A549 (cell line): ENCODE measurements at regions not wholly inside any gene's neighbourhood (a gene's known extent, or its start where the extent isn't known, plus 50 kb on each side); places are given as distances from the start of the nearest gene placed in this dataset.

Source experiments
- ATAC-seq, 2 experiments: fragments of 200-7000 bp in 1 of 2; fragments of >200 bp in 1 of 2; cut with Nextera tagmentation in 1 of 2; cut with Tn5 transposase in 1 of 2; 3 replicates each; pipeline versions ENCODE4 v1.8.0 to v1.9.1; 2018 to 2020; ENCODE audit warnings: mild to moderate bottlenecking in 1 of 2, moderate library complexity in 1 of 2
- CTCF ChIA-PET: fragments of 300-600 bp; sonication (Branson Sonifier 250); formaldehyde crosslinking; extraction: SDS; loops from one replicate; lab custom pipeline; 2021; ENCODE audit warnings: antibody characterized with exemption, inconsistent platforms; lab: Yijun Ruan, JAX
- POLR2A ChIA-PET: fragments of 350-600 bp; formaldehyde crosslinking; extraction: SDS; loops from one replicate; lab custom pipeline; 2021; ENCODE audit warnings: antibody characterized with exemption, inconsistent platforms; lab: Yijun Ruan, JAX
- DNase-seq, 2 experiments: peaks; one replicate each; pipeline versions ENCODE4 v3.0.0 to v3.0.0-alpha.2; 2011 to 2016; ENCODE audit warnings: low read depth in 1 of 2, low spot score in 1 of 2
- FAIRE-seq: peaks from 2 replicates; lab custom pipeline; 2011; peaks lifted over from hg19 to GRCh38; lab: Jason Lieb, UNC
- H3K27ac ChIP-seq, 2 experiments: fragments of >200 bp; sonication (Bioruptor Twin); formaldehyde crosslinking; 3 replicates each; pipeline ENCODE4 v1.5.1; 2016 to 2017
- H3K4me1 ChIP-seq: fragments of >200 bp; sonication (Bioruptor Twin); formaldehyde crosslinking; 3 replicates; pipeline ENCODE4 v1.6.1; 2016
- H3K4me2 ChIP-seq: fragments of >200 bp; sonication (Bioruptor Twin); formaldehyde crosslinking; 3 replicates; pipeline ENCODE4 v1.6.1; 2016
- H3K4me3 ChIP-seq: fragments of >200 bp; sonication (Bioruptor Twin); formaldehyde crosslinking; 3 replicates; pipeline ENCODE4 v1.5.1; 2016
- H3K9me3 ChIP-seq: fragments of >200 bp; sonication (Bioruptor Twin); formaldehyde crosslinking; 3 replicates; pipeline ENCODE4 v1.6.1; 2016
- BHLHE40 ChIP-seq: IDR thresholded peaks from 2 replicates; pipeline ENCODE4 v1.6.1; 2012; ENCODE audit warnings: low read depth, low read length, inconsistent platforms
- CBX2 ChIP-seq: fragments of 200-600 bp; sonication (generic); IDR thresholded peaks from 2 replicates; pipeline ENCODE4 v1.6.1; 2016; ENCODE audit warnings: low read depth, mild to moderate bottlenecking, borderline replicate concordance
- CEBPB ChIP-seq, 2 experiments: fragments of >200 bp in 1 of 2; sonication (Bioruptor Twin) in 1 of 2; formaldehyde crosslinking in 1 of 2; IDR thresholded peaks; 2 replicates each; pipeline ENCODE4 v1.6.1; 2012 to 2016
- CHD2 ChIP-seq: fragments of 150-350 bp; IDR thresholded peaks from 2 replicates; pipeline ENCODE4 v1.6.1; 2014; ENCODE audit warnings: low read length; ENCODE audit not compliant: partially characterized antibody
- CHD4 ChIP-seq: fragments of 200-600 bp; sonication (generic); IDR thresholded peaks from 2 replicates; pipeline ENCODE4 v1.6.1; 2016; ENCODE audit warnings: antibody characterized with exemption, mild to moderate bottlenecking, borderline replicate concordance
- ESRRA ChIP-seq: fragments of 150-350 bp; IDR thresholded peaks from 2 replicates; pipeline ENCODE4 v1.6.1; 2014; ENCODE audit warnings: mild to moderate bottlenecking, low read length, borderline replicate concordance
- FOXS1 ChIP-seq: fragments of 250-450 bp; sonication (Bioruptor Pico); IDR thresholded peaks from 2 replicates; pipeline ENCODE4 v1.5.0; 2020; ENCODE audit warnings: mild to moderate bottlenecking, moderate library complexity
- GATA3 ChIP-seq: IDR thresholded peaks from 2 replicates; pipeline ENCODE4 v1.6.1; 2012; ENCODE audit warnings: borderline replicate concordance
- HOXA7 ChIP-seq: fragments of 250-450 bp; sonication (Bioruptor Pico); IDR thresholded peaks from 2 replicates; pipeline ENCODE4 v1.5.0; 2020; ENCODE audit warnings: mild to moderate bottlenecking, moderate library complexity
- JUNB ChIP-seq: fragments of >200 bp; sonication (Bioruptor Twin); formaldehyde crosslinking; IDR thresholded peaks from 2 replicates; pipeline ENCODE4 v1.6.1; 2016
- KDM1A ChIP-seq: fragments of 200-600 bp; sonication (generic); IDR thresholded peaks from 2 replicates; pipeline ENCODE4 v1.6.1; 2016; ENCODE audit warnings: low read depth, mild to moderate bottlenecking
- KDM5A ChIP-seq: fragments of 200-600 bp; sonication (generic); IDR thresholded peaks from 2 replicates; pipeline ENCODE4 v1.6.1; 2016; ENCODE audit warnings: antibody characterized with exemption, mild to moderate bottlenecking
- MAFK ChIP-seq: fragments of 450-650 bp; IDR thresholded peaks from 2 replicates; pipeline ENCODE4 v1.6.1; 2014; ENCODE audit not compliant: partially characterized antibody
- NFE2L2 ChIP-seq: fragments of 150-350 bp; conservative IDR thresholded peaks from 2 replicates; pipeline ENCODE4 v1.6.1; 2014; ENCODE audit warnings: low read length
- NPAS2 ChIP-seq: fragments of 250-450 bp; sonication (Bioruptor Pico); IDR thresholded peaks from 2 replicates; pipeline ENCODE4 v1.8.0; 2022; ENCODE audit warnings: mild to moderate bottlenecking, moderate library complexity, borderline replicate concordance
- POLR2A ChIP-seq: IDR thresholded peaks from 2 replicates; pipeline ENCODE4 v1.6.1; 2012; ENCODE audit warnings: mild to moderate bottlenecking, low read length
- RAD21 ChIP-seq, 2 experiments: fragments of >200 bp in 1 of 2; sonication (Bioruptor Twin) in 1 of 2; formaldehyde crosslinking in 1 of 2; IDR thresholded peaks in 1 of 2; conservative IDR thresholded peaks in 1 of 2; 2 replicates in 1 of 2; 3 replicates in 1 of 2; pipeline ENCODE4 v1.6.1; 2012 to 2018; ENCODE audit warnings: inconsistent platforms in 1 of 2
- RARB ChIP-seq: fragments of 250-450 bp; sonication (Bioruptor Pico); IDR thresholded peaks from 2 replicates; pipeline ENCODE4 v1.8.0; 2021; ENCODE audit warnings: mild to moderate bottlenecking, moderate library complexity
- RCOR1 ChIP-seq: fragments of 150-350 bp; IDR thresholded peaks from 2 replicates; pipeline ENCODE4 v1.6.1; 2014; ENCODE audit warnings: antibody characterized with exemption, low read length, low read depth
- SREBF2 ChIP-seq: fragments of 450-650 bp; IDR thresholded peaks from 2 replicates; pipeline ENCODE4 v1.6.1; 2014; ENCODE audit warnings: mild to moderate bottlenecking, moderate library complexity
- TFCP2L1 ChIP-seq: fragments of 250-450 bp; sonication (Bioruptor Pico); IDR thresholded peaks from 2 replicates; pipeline ENCODE4 v1.5.0; 2021; ENCODE audit warnings: mild to moderate bottlenecking
- TP53 ChIP-seq: fragments of 250-450 bp; sonication (Bioruptor Pico); IDR thresholded peaks from 2 replicates; pipeline ENCODE4 v1.5.0; 2021; ENCODE audit warnings: mild to moderate bottlenecking, moderate library complexity
- ZC3H11A ChIP-seq: fragments of 450-650 bp; IDR thresholded peaks from 2 replicates; pipeline ENCODE4 v1.6.1; 2014; ENCODE audit warnings: antibody characterized with exemption, mild to moderate bottlenecking
- ZFP36 ChIP-seq: fragments of 450-650 bp; IDR thresholded peaks from 2 replicates; pipeline ENCODE4 v1.6.1; 2014; ENCODE audit warnings: borderline replicate concordance; ENCODE audit not compliant: partially characterized antibody
- ZNF302 ChIP-seq: fragments of 250-450 bp; sonication (Bioruptor Pico); IDR thresholded peaks from 2 replicates; pipeline ENCODE4 v1.9.0; 2021; ENCODE audit warnings: inconsistent platforms, mild to moderate bottlenecking, moderate library complexity
- WGBS: methylation state at CpG from one replicate; pipeline ENCODE4 v1.1.6; 2017; ENCODE audit errors: missing lambda C conversion rate; 5-methylcytosine and 5-hydroxymethylcytosine counted together
- TF ChIP-seq, protein P1 (sequence below): fragments of 450-650 bp; IDR thresholded peaks from 2 replicates; pipeline ENCODE4 v1.6.1; 2014; ENCODE audit warnings: antibody characterized with exemption
- TF ChIP-seq, protein P2 (sequence below): IDR thresholded peaks from 2 replicates; pipeline ENCODE4 v1.6.1; 2012; ENCODE audit warnings: low read depth, borderline replicate concordance
- TF ChIP-seq, protein P3 (sequence below): fragments of 250-450 bp; sonication (Bioruptor Pico); IDR thresholded peaks from 2 replicates; pipeline ENCODE4 v1.5.0; 2020; ENCODE audit warnings: low read depth, mild to moderate bottlenecking, moderate library complexity
- TF ChIP-seq, protein P4 (sequence below): fragments of >200 bp; sonication (Bioruptor Twin); formaldehyde crosslinking; IDR thresholded peaks from 2 replicates; pipeline ENCODE4 v1.6.1; 2016

DNA sequence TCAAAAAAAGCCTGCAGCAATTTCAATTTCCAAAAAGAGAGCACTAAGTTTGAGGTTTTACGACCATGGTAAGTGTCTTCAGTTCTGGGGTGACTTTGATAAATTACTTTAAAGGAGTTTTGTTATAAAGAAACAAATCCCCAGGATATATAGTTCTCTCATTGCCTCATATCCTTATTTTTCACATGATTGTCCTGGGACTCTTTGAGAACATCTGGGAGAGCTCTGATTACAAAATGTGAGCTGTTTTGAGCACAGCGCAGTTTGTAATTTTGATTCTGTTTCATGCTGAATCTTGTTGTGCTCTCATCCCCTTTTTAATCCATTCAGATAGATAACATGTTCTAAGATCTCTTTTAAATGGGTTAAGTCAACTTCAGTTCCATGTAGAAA is 67.7 kb upstream of the DCN start:
- no peak overlapping the region for H3K4me2 ChIP-seq
- TF ChIP-seq TFCP2L1 (CRISPR knock-in tag) (no peak), FOXS1 (CRISPR knock-in tag) (no peak), CHD2 (no peak), RARB (CRISPR knock-in tag) (no peak), KDM5A (no peak), GATA3 (no peak), CEBPB (IDR thresholded peaks at IDR 0.05) (no peak), ZFP36 (no peak), TP53 (CRISPR knock-in tag) (no peak), RAD21 (conservative IDR thresholded peaks at IDR 0.05 in 1 of 2, IDR thresholded peaks at IDR 0.05 in 1 of 2) (no peak), ESRRA (no peak), POLR2A (no peak), NPAS2 (CRISPR knock-in tag) (no peak), BHLHE40 (no peak), JUNB (no peak)
- TF ChIP-seq, protein P1, sequence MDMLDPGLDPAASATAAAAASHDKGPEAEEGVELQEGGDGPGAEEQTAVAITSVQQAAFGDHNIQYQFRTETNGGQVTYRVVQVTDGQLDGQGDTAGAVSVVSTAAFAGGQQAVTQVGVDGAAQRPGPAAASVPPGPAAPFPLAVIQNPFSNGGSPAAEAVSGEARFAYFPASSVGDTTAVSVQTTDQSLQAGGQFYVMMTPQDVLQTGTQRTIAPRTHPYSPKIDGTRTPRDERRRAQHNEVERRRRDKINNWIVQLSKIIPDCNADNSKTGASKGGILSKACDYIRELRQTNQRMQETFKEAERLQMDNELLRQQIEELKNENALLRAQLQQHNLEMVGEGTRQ: no peak
- TF ChIP-seq, protein P2, sequence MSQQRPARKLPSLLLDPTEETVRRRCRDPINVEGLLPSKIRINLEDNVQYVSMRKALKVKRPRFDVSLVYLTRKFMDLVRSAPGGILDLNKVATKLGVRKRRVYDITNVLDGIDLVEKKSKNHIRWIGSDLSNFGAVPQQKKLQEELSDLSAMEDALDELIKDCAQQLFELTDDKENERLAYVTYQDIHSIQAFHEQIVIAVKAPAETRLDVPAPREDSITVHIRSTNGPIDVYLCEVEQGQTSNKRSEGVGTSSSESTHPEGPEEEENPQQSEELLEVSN: no peak
- TF ChIP-seq, protein P3, sequence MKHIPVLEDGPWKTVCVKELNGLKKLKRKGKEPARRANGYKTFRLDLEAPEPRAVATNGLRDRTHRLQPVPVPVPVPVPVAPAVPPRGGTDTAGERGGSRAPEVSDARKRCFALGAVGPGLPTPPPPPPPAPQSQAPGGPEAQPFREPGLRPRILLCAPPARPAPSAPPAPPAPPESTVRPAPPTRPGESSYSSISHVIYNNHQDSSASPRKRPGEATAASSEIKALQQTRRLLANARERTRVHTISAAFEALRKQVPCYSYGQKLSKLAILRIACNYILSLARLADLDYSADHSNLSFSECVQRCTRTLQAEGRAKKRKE: no peak
- TF ChIP-seq, all 56 proteins: peak for 0
- 50% methylated on average over 2 of the region's 2 CpGs for WGBS
- FAIRE-seq: no peak
- ATAC-seq: no peak
- H3K4me1 ChIP-seq: no peaks in the 10 kb centered on the region
- H3K9me3 ChIP-seq: no peaks in the 10 kb centered on the region
- CTCF ChIA-PET: no interaction called here
- no peak for DNase-seq
- no peak overlapping the region for H3K4me3 ChIP-seq
- POLR2A ChIA-PET: no interaction called here
- no peak overlapping the region for H3K27ac ChIP-seq

DNA sequence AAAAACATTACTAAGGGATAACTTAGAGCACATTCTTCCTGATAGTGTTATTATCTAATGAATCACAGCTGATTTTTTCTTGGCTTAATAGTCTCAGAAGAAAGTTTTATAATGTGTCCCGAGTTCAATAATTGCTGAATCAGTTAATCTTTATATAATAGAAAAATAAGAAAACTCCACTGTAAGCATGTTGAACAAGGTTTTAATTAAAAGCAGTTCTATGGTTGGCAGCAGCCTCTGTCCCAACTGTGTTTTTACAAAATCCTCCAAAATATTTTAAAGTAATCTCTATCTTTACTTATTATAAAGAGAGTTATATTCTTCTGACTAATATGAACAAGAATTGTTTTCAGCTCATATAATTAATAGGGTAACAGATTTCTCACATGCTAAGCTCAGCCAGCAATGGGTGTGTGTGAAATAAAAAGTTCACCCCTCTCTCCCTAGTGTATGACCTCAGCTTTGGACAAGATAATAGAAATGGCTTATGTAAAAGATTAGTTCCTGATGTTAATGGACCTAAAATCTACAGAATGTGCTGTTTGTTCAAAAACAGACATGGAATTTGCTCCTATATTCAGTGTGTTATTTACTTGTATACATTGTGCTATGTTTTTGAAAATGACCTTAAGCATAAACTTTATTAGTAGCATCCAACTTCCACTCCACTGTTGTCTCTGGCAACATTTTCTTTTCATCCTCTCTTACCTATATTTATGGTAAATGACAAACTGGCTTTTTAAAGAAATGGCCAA is 67.1 kb upstream of the DCN start:
- WGBS: 4% methylated on average over 1 of the region's 1 CpG
- Histone ChIP-seq H3K27ac (no peak overlapping the region), H3K9me3 (no peaks in the 10 kb centered on the region), H3K4me2 (no peak overlapping the region), H3K4me1 (no peaks in the 10 kb centered on the region), H3K4me3 (no peak overlapping the region)
- no peak for FAIRE-seq
- TF ChIP-seq MAFK: peak; percentile 33
- no peak for TF ChIP-seq CHD4
- ChIA-PET CTCF (no interaction called here), POLR2A (no interaction called here)
- no peak for DNase-seq
- ATAC-seq: no peak

DNA sequence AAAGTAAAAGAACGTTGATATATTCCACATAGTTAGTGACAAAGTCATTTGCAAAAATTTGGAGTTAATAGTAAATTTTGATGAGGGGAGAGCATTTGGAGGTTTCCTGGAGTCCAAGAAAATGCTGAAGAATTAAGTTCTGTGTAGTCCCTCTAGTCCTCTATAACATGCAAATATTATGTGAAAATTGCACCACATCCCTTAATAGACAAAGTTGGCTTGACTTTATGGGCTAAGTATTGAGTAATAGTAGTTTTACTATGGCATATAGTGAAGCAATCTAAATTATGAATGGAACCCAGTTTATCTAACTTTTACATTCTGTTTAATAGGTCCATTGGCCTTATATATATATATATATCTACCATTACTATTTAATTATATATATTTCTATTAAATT is 66.4 kb upstream of the DCN start:
- Histone ChIP-seq H3K27ac (no peak overlapping the region), H3K9me3 (no peaks in the 10 kb centered on the region), H3K4me1 (no peaks in the 10 kb centered on the region), H3K4me3 (no peak overlapping the region), H3K4me2 (no peak overlapping the region)
- TF ChIP-seq, protein P4, sequence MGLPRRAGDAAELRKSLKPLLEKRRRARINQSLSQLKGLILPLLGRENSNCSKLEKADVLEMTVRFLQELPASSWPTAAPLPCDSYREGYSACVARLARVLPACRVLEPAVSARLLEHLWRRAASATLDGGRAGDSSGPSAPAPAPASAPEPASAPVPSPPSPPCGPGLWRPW: no peak
- TF ChIP-seq NPAS2 (CRISPR knock-in tag): no peak
- TF ChIP-seq, protein P1: no peak
- no peak for TF ChIP-seq NFE2L2
- no peak for TF ChIP-seq KDM1A
- no peak for TF ChIP-seq RCOR1
- no peak for TF ChIP-seq TP53 (CRISPR knock-in tag)
- no peak for TF ChIP-seq SREBF2
- no peak for TF ChIP-seq KDM5A
- no peak for TF ChIP-seq FOXS1 (CRISPR knock-in tag)
- TF ChIP-seq TFCP2L1 (CRISPR knock-in tag): no peak
- TF ChIP-seq RARB (CRISPR knock-in tag): no peak
- no peak for TF ChIP-seq ZC3H11A
- no peak for TF ChIP-seq CEBPB (IDR thresholded peaks at IDR 0.05)
- TF ChIP-seq, protein P2: no peak
- no peak for TF ChIP-seq CBX2
- TF ChIP-seq ZNF302 (CRISPR knock-in tag): no peak
- TF ChIP-seq HOXA7 (CRISPR knock-in tag): no peak
- no peak for TF ChIP-seq BHLHE40
- FAIRE-seq: no peak
- ChIA-PET POLR2A (no interaction called here), CTCF (no interaction called here)
- no peak for ATAC-seq
- DNase-seq: no peak
- WGBS: 2% methylated on average over 1 of the region's 1 CpG
